HEK293T (cell line): ENCODE measurements at regions not wholly inside any gene's neighbourhood (a gene's known extent, or its start where the extent isn't known, plus 50 kb on each side); places are given as distances from the start of the nearest gene placed in this dataset.

ENCODE experiments used
- CTCF ChIA-PET: fragments of 350-600 bp; formaldehyde crosslinking; extraction: SDS; loops from one replicate; lab custom pipeline; 2021; ENCODE audit warnings: antibody characterized with exemption, inconsistent platforms; lab: Yijun Ruan, JAX
- POLR2A ChIA-PET: fragments of 350-600 bp; formaldehyde crosslinking; extraction: SDS; loops from one replicate; lab custom pipeline; 2020; ENCODE audit warnings: antibody characterized with exemption, inconsistent platforms; lab: Yijun Ruan, JAX
- DNase-seq: peaks from one replicate; pipeline ENCODE4 v3.0.0; 2012; ENCODE audit warnings: mixed read lengths; ENCODE audit errors: extremely low spot score
- ARNT ChIP-seq: fragments of 450-650 bp; IDR thresholded peaks from 2 replicates; pipeline ENCODE4 v1.6.1; 2017; ENCODE audit warnings: mild to moderate bottlenecking
- BHLHE40 ChIP-seq: fragments of 450-650 bp; IDR thresholded peaks from 2 replicates; pipeline ENCODE4 v1.6.1; 2016; ENCODE audit warnings: mild to moderate bottlenecking, moderate library complexity, borderline replicate concordance
- CTBP1 ChIP-seq: fragments of 450-650 bp; IDR thresholded peaks from 2 replicates; pipeline ENCODE4 v1.6.1; 2016; ENCODE audit warnings: borderline replicate concordance
- ELF4 ChIP-seq: fragments of 450-650 bp; IDR thresholded peaks from 2 replicates; pipeline ENCODE4 v1.6.1; 2017; ENCODE audit warnings: antibody characterized with exemption
- FOXA1 ChIP-seq: fragments of 450-650 bp; IDR thresholded peaks from 2 replicates; pipeline ENCODE4 v1.6.1; 2016; ENCODE audit warnings: mild to moderate bottlenecking
- FOXK2 ChIP-seq: fragments of 450-650 bp; IDR thresholded peaks from 2 replicates; pipeline ENCODE4 v1.6.1; 2016; ENCODE audit warnings: mild to moderate bottlenecking
- FOXM1 ChIP-seq: fragments of 450-650 bp; IDR thresholded peaks from 2 replicates; pipeline ENCODE4 v1.6.1; 2017; ENCODE audit warnings: mild to moderate bottlenecking, borderline replicate concordance
- HDGF ChIP-seq: fragments of 450-650 bp; IDR thresholded peaks from 2 replicates; pipeline ENCODE4 v1.6.1; 2017; ENCODE audit warnings: antibody characterized with exemption, borderline replicate concordance
- L3MBTL2 ChIP-seq: fragments of 450-650 bp; conservative IDR thresholded peaks from 2 replicates; pipeline ENCODE4 v1.6.1; 2016; ENCODE audit warnings: mild to moderate bottlenecking
- LEF1 ChIP-seq: fragments of 450-650 bp; IDR thresholded peaks from 2 replicates; pipeline ENCODE4 v1.6.1; 2017; ENCODE audit warnings: mild to moderate bottlenecking, borderline replicate concordance
- NFRKB ChIP-seq: fragments of 450-650 bp; IDR thresholded peaks from 2 replicates; pipeline ENCODE4 v1.6.1; 2016; ENCODE audit warnings: mild to moderate bottlenecking, moderate library complexity
- PKNOX1 ChIP-seq: fragments of 450-650 bp; IDR thresholded peaks from 2 replicates; pipeline ENCODE4 v1.6.1; 2016
- SP1 ChIP-seq: fragments of 450-650 bp; IDR thresholded peaks from 2 replicates; pipeline ENCODE4 v1.6.1; 2017
- SUZ12 ChIP-seq: fragments of 450-650 bp; IDR thresholded peaks from 2 replicates; pipeline ENCODE4 v1.6.1; 2016; ENCODE audit warnings: mild to moderate bottlenecking
- TARDBP ChIP-seq: fragments of 450-650 bp; IDR thresholded peaks from 2 replicates; pipeline ENCODE4 v1.6.1; 2016
- ZNF384 ChIP-seq: fragments of 450-650 bp; IDR thresholded peaks from 2 replicates; pipeline ENCODE4 v1.6.1; 2016

DNA sequence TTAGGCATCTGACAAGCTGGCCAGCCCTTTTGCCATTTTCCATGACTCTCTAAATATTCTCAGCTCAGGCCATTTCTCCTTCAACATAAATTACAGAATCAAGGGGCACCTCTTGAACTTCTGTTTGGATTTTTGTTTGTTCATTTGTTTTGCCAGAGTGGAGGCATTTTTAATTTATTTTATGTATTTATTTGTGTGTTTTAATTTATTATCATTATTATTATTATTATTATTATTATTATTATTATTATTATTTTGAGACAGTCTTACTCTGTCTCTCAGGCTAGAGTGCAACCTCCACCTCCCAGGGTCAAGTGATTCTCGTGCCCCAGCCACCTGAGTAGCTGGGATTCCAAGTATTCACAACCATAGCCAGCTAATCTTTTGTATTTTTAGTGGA lies 1578.0 kb downstream of the CDH8 start:
- ChIA-PET CTCF (no interaction called here), POLR2A (no interaction called here)
- TF ChIP-seq FOXK2: no peak
- TF ChIP-seq NFRKB: no peak
- no peak for TF ChIP-seq PKNOX1
- no peak for TF ChIP-seq L3MBTL2
- TF ChIP-seq ZNF384: no peak
- TF ChIP-seq SUZ12: no peak
- no peak for TF ChIP-seq TARDBP
- no peak for TF ChIP-seq HDGF
- TF ChIP-seq FOXA1: no peak
- TF ChIP-seq SP1: no peak
- no peak for TF ChIP-seq ELF4
- TF ChIP-seq FOXM1: no peak
- DNase-seq: no peak

DNA sequence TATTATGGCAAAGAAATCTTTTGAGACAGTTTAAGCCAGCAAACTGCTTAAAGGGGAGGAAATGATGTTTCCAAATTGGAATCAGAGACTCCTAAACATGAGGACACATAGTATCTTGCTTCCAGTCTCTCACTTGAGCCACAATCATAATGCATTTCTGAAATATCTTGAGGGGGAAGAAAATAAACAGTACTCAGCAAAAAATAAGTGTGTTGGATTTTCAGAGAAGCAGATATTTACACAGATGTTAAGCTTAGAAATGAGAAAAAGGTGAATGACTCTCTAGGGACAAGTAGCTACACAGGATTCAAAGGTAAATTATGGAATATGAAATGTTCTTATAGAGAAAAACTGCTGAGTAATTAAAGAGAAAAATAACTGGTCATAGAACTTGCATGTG lies 1583.6 kb downstream of the CDH8 start:
- DNase-seq: no peak
- CTCF ChIA-PET: no interaction called here
- POLR2A ChIA-PET: no interaction called here
- no peak for TF ChIP-seq FOXM1
- no peak for TF ChIP-seq ZNF384
- TF ChIP-seq LEF1: no peak
- TF ChIP-seq SP1: no peak
- TF ChIP-seq CTBP1: no peak
- no peak for TF ChIP-seq ARNT
- TF ChIP-seq FOXA1: no peak
- no peak for TF ChIP-seq SUZ12
- no peak for TF ChIP-seq L3MBTL2
- no peak for TF ChIP-seq NFRKB
- TF ChIP-seq PKNOX1: no peak
- TF ChIP-seq BHLHE40: no peak
- TF ChIP-seq HDGF: no peak
- TF ChIP-seq TARDBP: no peak
- no peak for TF ChIP-seq ELF4
- TF ChIP-seq FOXK2: no peak

GRCh38 chr16:60438894-60439293 lies 1597.3 kb downstream of the CDH8 start:
- DNase-seq: no peak
- CTCF ChIA-PET: no interaction called here
- POLR2A ChIA-PET: no interaction called here
- TF ChIP-seq ARNT: no peak
- TF ChIP-seq SP1: no peak
- TF ChIP-seq LEF1: no peak
- TF ChIP-seq FOXA1: no peak
- no peak for TF ChIP-seq BHLHE40
- no peak for TF ChIP-seq HDGF
- no peak for TF ChIP-seq SUZ12
- no peak for TF ChIP-seq L3MBTL2
- TF ChIP-seq ZNF384: no peak
- TF ChIP-seq ELF4: no peak
- TF ChIP-seq CTBP1: no peak
- no peak for TF ChIP-seq TARDBP
- TF ChIP-seq FOXM1: no peak

GRCh38 chr16:60432472-60432871 lies 1603.8 kb downstream of the CDH8 start:
- CTCF ChIA-PET: no interaction called here
- TF ChIP-seq NFRKB (no peak), SUZ12 (no peak), L3MBTL2 (no peak), PKNOX1 (no peak), LEF1 (no peak), ARNT (no peak), CTBP1 (no peak), HDGF (no peak), FOXM1 (no peak), BHLHE40 (no peak), TARDBP (no peak), FOXK2 (no peak), FOXA1 (no peak), ELF4 (no peak), SP1 (no peak), ZNF384 (no peak)
- POLR2A ChIA-PET: no interaction called here
- DNase-seq: no peak

- ChIA-PET POLR2A (no interaction called here), CTCF (no interaction called here)
- DNase-seq: no peak
- TF ChIP-seq HDGF: no peak
- no peak for TF ChIP-seq TARDBP
- no peak for TF ChIP-seq FOXM1
- no peak for TF ChIP-seq L3MBTL2
- no peak for TF ChIP-seq ELF4
- TF ChIP-seq SP1: no peak
- TF ChIP-seq ARNT: no peak
- no peak for TF ChIP-seq NFRKB
- TF ChIP-seq ZNF384: no peak
- no peak for TF ChIP-seq FOXK2
- no peak for TF ChIP-seq BHLHE40
- no peak for TF ChIP-seq FOXA1
- no peak for TF ChIP-seq LEF1
- TF ChIP-seq PKNOX1: no peak
- no peak for TF ChIP-seq CTBP1
Observed at GRCh38 chr16:60419859-60420258, 1616.4 kb downstream of the CDH8 start.

GRCh38 chr16:60414613-60415012 lies 1621.6 kb downstream of the CDH8 start:
- no peak for TF ChIP-seq PKNOX1
- no peak for TF ChIP-seq TARDBP
- no peak for TF ChIP-seq ELF4
- TF ChIP-seq FOXM1: no peak
- TF ChIP-seq L3MBTL2: no peak
- no peak for TF ChIP-seq SP1
- TF ChIP-seq BHLHE40: no peak
- no peak for TF ChIP-seq ZNF384
- no peak for TF ChIP-seq ARNT
- TF ChIP-seq NFRKB: no peak
- TF ChIP-seq LEF1: no peak
- ChIA-PET CTCF (no interaction called here), POLR2A (no interaction called here)
- no peak for DNase-seq
